ENCODE measurements at regions not wholly inside any gene's neighbourhood (a gene's known extent, or its start where the extent isn't known, plus 50 kb on each side); places are given as distances from the start of the nearest gene placed in this dataset.

DNA sequence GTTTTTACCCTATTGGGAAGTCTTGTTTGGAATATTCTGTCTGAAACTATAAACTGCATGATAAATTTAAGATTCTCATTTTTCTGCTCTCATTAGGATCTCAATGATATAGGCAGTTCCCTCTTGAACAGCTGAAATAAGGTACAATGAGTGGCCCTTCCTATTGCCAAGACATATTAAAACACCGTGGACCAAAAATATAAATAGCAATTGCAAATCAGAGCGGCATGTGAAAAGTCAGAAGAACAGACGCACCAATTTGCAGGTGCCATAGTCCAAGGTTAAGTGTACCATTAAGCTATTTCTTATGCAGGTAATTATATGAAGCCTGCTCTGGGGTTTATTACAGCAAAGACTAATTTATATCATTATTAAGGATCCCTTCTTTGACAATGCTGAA, 920.8 kb upstream of the CELF2 start:
- H3K36me3 Mint-ChIP-seq (ENCODE audit: low read depth): no peaks in the 10 kb centered on the region
- ATAC-seq (ENCODE audit: poor library complexity) (no peak), DNase-seq (no peak)
- no peaks in the 10 kb centered on the region for H3K27me3 Mint-ChIP-seq
- Histone ChIP-seq H3K27me3 (ENCODE audit: control insufficient read depth in 1 of 2, insufficient read depth in 2 of 2, low read length in 2 of 2) (no peaks in the 10 kb centered on the region), H3K9me3 (ENCODE audit: control insufficient read depth in 1 of 2, insufficient read depth in 1 of 2, low read length in 2 of 2) (no peaks in the 10 kb centered on the region), H3K4me1 (ENCODE audit: insufficient read depth, low read length) (no peaks in the 10 kb centered on the region), H3K27ac (ENCODE audit: low read depth in 1 of 2, low read length in 2 of 2) (no peak overlapping the region), H3K4me3 (ENCODE audit: low read length) (no peak overlapping the region), H3K36me3 (ENCODE audit: insufficient read depth, low read length) (no peaks in the 10 kb centered on the region)
- intact Hi-C loops (cut with DNase I, micrococcal nuclease): no loop called here
- no peak overlapping the region for H3K4me3 Mint-ChIP-seq
- no peaks in the 10 kb centered on the region for H3K4me1 Mint-ChIP-seq (ENCODE audit: low read depth)
- no peak overlapping the region for H3K27ac Mint-ChIP-seq
- H3K9me3 Mint-ChIP-seq: peaks cover 5% of the 10 kb centered on the region
- TF ChIP-seq, protein P1, sequence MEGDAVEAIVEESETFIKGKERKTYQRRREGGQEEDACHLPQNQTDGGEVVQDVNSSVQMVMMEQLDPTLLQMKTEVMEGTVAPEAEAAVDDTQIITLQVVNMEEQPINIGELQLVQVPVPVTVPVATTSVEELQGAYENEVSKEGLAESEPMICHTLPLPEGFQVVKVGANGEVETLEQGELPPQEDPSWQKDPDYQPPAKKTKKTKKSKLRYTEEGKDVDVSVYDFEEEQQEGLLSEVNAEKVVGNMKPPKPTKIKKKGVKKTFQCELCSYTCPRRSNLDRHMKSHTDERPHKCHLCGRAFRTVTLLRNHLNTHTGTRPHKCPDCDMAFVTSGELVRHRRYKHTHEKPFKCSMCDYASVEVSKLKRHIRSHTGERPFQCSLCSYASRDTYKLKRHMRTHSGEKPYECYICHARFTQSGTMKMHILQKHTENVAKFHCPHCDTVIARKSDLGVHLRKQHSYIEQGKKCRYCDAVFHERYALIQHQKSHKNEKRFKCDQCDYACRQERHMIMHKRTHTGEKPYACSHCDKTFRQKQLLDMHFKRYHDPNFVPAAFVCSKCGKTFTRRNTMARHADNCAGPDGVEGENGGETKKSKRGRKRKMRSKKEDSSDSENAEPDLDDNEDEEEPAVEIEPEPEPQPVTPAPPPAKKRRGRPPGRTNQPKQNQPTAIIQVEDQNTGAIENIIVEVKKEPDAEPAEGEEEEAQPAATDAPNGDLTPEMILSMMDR (IDR thresholded peaks at IDR 0.05): no peak
- ChIA-PET POLR2A (no interaction called here), CTCF (no interaction called here)

DNA sequence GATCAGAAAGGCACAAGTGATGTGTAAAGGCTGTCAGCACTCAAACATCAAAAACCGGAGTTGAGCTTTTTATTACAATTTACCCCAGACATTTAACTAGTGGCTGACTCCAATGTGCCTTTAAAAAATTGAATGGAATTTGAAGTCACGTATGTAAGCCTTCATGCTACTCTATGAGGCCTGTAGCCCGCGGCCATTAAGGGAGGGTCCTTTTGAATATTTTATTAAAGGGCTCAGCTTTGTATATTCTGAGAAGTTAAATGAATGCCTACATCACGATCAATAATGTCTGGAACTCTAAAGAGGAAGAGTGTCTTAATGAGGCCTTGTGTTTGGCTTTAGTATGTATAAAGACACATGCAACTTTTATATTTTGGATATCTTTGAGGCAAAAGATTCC, 916.6 kb upstream of the CELF2 start:
- H3K4me3 Mint-ChIP-seq: no peak overlapping the region
- intact Hi-C loops (cut with DNase I, micrococcal nuclease): no loop called here
- ChIA-PET POLR2A (no interaction called here), CTCF (no interaction called here)
- no peaks in the 10 kb centered on the region for H3K4me1 Mint-ChIP-seq (ENCODE audit: low read depth)
- Histone ChIP-seq H3K27me3 (ENCODE audit: control insufficient read depth in 1 of 2, insufficient read depth in 2 of 2, low read length in 2 of 2) (no peaks in the 10 kb centered on the region), H3K4me1 (ENCODE audit: insufficient read depth, low read length) (no peaks in the 10 kb centered on the region), H3K27ac (ENCODE audit: low read depth in 1 of 2, low read length in 2 of 2) (no peak overlapping the region), H3K9me3 (ENCODE audit: control insufficient read depth in 1 of 2, insufficient read depth in 1 of 2, low read length in 2 of 2) (no peaks in the 10 kb centered on the region), H3K36me3 (ENCODE audit: insufficient read depth, low read length) (no peaks in the 10 kb centered on the region), H3K4me3 (ENCODE audit: low read length) (no peak overlapping the region)
- ATAC-seq (ENCODE audit: poor library complexity) (no peak), DNase-seq (no peak)
- TF ChIP-seq, protein P1 (IDR thresholded peaks at IDR 0.05): no peak
- no peaks in the 10 kb centered on the region for H3K27me3 Mint-ChIP-seq
- no peak overlapping the region for H3K27ac Mint-ChIP-seq
- no peaks in the 10 kb centered on the region for H3K36me3 Mint-ChIP-seq (ENCODE audit: low read depth)
- peaks cover 5% of the 10 kb centered on the region for H3K9me3 Mint-ChIP-seq

DNA sequence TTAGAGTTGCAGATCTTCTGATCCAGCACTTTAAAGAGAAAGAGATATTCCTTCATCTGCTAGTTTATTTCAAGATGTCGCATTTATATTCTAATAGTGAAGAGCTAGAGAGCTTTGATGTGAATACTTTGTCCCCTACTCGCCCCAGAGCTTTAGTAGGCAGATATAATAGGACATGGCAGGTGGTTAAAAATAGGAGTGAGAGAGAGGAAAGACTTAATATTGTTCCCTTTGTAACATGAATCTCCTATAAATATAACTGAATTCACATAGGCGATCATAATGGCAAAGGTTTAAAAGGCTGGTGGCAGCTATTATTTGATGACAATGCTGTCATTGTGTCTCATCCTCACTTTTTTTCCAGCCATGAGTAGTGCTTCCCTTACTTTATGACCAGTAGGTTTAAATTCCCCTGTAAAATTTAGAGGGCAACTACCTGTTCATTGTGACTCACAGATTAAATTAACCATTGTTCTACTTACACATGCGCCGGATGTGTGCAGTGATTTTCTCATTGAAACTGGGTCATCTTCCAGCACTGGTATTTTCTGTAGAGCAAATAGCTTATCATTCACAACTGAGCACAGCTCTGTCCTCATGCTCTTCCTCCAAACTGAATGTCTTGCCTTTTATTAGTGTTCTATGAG, 906.7 kb upstream of the CELF2 start:
- H3K36me3 ChIP-seq (ENCODE audit: insufficient read depth, low read length): no peaks in the 10 kb centered on the region
- Mint-ChIP-seq H3K4me1 (ENCODE audit: low read depth) (no peaks in the 10 kb centered on the region), H3K9me3 (no peaks in the 10 kb centered on the region), H3K27ac (no peak overlapping the region), H3K4me3 (no peak overlapping the region), H3K36me3 (ENCODE audit: low read depth) (no peaks in the 10 kb centered on the region), H3K27me3 (no peaks in the 10 kb centered on the region)
- ChIA-PET CTCF (no interaction called here), POLR2A (no interaction called here)
- intact Hi-C loops (cut with DNase I, micrococcal nuclease): no loop called here
- H3K9me3 ChIP-seq (ENCODE audit: control insufficient read depth in 1 of 2, insufficient read depth in 1 of 2, low read length in 2 of 2): no peaks in the 10 kb centered on the region
- H3K4me1 ChIP-seq (ENCODE audit: insufficient read depth, low read length): no peaks in the 10 kb centered on the region
- no peaks in the 10 kb centered on the region for H3K27me3 ChIP-seq (ENCODE audit: control insufficient read depth in 1 of 2, insufficient read depth in 2 of 2, low read length in 2 of 2)
- ATAC-seq (ENCODE audit: poor library complexity) (no peak), DNase-seq (no peak)
- H3K27ac ChIP-seq (ENCODE audit: low read depth in 1 of 2, low read length in 2 of 2): no peak overlapping the region
- TF ChIP-seq, protein P1 (IDR thresholded peaks at IDR 0.05): no peak
- H3K4me3 ChIP-seq (ENCODE audit: low read length): no peak overlapping the region

Data from CD4-positive, alpha-beta T cell (primary cell).